Activated CD8-positive, alpha-beta T cell treated with anti-CD3 and anti-CD28 coated beads for 36 hours (primary cell): ENCODE measurements at regions not wholly inside any gene's neighbourhood (a gene's known extent, or its start where the extent isn't known, plus 50 kb on each side); places are given as distances from the start of the nearest gene placed in this dataset.
A peak's percentile ranks its signal among the peaks of the same experiment; 100 is the strongest.
"Not testable (repeated sequence)": the region's sequence is repeated elsewhere in the genome, so short reads cannot be mapped to it uniquely, and the experiment has no call there.

Source experiments
- ATAC-seq: fragments of 200-7000 bp; cut with Tn5 transposase; one replicate; pipeline ENCODE4 v1.10.0; 2021; ENCODE audit warnings: mild to moderate bottlenecking, moderate library complexity
- CTCF ChIA-PET: fragments of 350-600 bp; sonication (Branson Sonifier 250); formaldehyde crosslinking; loops from one replicate; lab custom pipeline; 2021; ENCODE audit warnings: antibody characterized with exemption; lab: Charles Lee
- POLR2A ChIA-PET: fragments of 350-600 bp; sonication (Branson Sonifier 250); formaldehyde crosslinking; loops from one replicate; lab custom pipeline; 2021; ENCODE audit warnings: antibody characterized with exemption; lab: Charles Lee
- DNase-seq: peaks from one replicate; pipeline ENCODE4 v3.0.0-alpha.2; 2020
- H3K27ac Mint-ChIP-seq: one replicate; pipeline ENCODE4 v1.8.0; 2021; ENCODE audit warnings: mild to moderate bottlenecking, mixed read lengths
- H3K27me3 Mint-ChIP-seq: one replicate; pipeline ENCODE4 v1.8.0; 2021; ENCODE audit warnings: mixed read lengths
- H3K36me3 Mint-ChIP-seq: one replicate; pipeline ENCODE4 v1.8.0; 2021; ENCODE audit warnings: low read depth, mixed read lengths
- H3K4me1 Mint-ChIP-seq: one replicate; pipeline ENCODE4 v1.8.0; 2021; ENCODE audit warnings: low read depth, mixed read lengths
- H3K4me3 Mint-ChIP-seq: one replicate; pipeline ENCODE4 v1.8.0; 2021; ENCODE audit warnings: mild to moderate bottlenecking, moderate library complexity, mixed read lengths
- H3K9me3 Mint-ChIP-seq: one replicate; pipeline ENCODE4 v1.8.0; 2021; ENCODE audit warnings: mixed read lengths
- CTCF ChIP-seq: fragments of 200-600 bp; IDR thresholded peaks from one replicate; pipeline ENCODE4 v1.8.0; 2022; ENCODE audit warnings: antibody characterized with exemption, mild to moderate bottlenecking
- intact Hi-C: fragments of 100-400 bp; cut with micrococcal nuclease; formaldehyde crosslinking; loops from one replicate; pipeline ENCODE4 v1.10.0; 2022

GRCh38 chr5:159680095-159680494 lies 236.2 kb upstream of the ADRA1B start:
- H3K9me3 Mint-ChIP-seq: peaks cover 20% of the 10 kb centered on the region
- H3K27me3 Mint-ChIP-seq: no peaks in the 10 kb centered on the region
- peaks cover 11% of the 10 kb centered on the region for H3K4me1 Mint-ChIP-seq
- TF ChIP-seq CTCF: no peak
- no peak overlapping the region for H3K27ac Mint-ChIP-seq
- CTCF ChIA-PET: no interaction called here
- peaks cover 6% of the 10 kb centered on the region for H3K36me3 Mint-ChIP-seq
- ATAC-seq (no peak), DNase-seq (peak; percentile 4)
- intact Hi-C loops: no loop called here
- POLR2A ChIA-PET: no interaction called here
- H3K4me3 Mint-ChIP-seq: no peak overlapping the region

GRCh38 chr5:159681661-159682060 lies 234.6 kb upstream of the ADRA1B start:
- DNase-seq (no peak), ATAC-seq (no peak)
- Mint-ChIP-seq H3K36me3 (peaks cover 6% of the 10 kb centered on the region), H3K4me3 (no peak overlapping the region), H3K4me1 (peaks cover 11% of the 10 kb centered on the region), H3K9me3 (peaks cover 20% of the 10 kb centered on the region), H3K27me3 (peaks cover 4% of the 10 kb centered on the region), H3K27ac (no peak overlapping the region)
- POLR2A ChIA-PET: no interaction called here
- CTCF ChIA-PET: no interaction called here
- no peak for TF ChIP-seq CTCF
- intact Hi-C loops: no loop called here

- Mint-ChIP-seq H3K27ac (no peak overlapping the region), H3K9me3 (peaks cover 20% of the 10 kb centered on the region), H3K4me1 (peaks cover 11% of the 10 kb centered on the region), H3K4me3 (no peak overlapping the region), H3K36me3 (peaks cover 6% of the 10 kb centered on the region), H3K27me3 (peaks cover 13% of the 10 kb centered on the region)
- no peak for TF ChIP-seq CTCF
- ChIA-PET CTCF (no interaction called here), POLR2A (no interaction called here)
- ATAC-seq (no peak), DNase-seq (peak; percentile 15)
- intact Hi-C loops: no loop called here
Measured at GRCh38 chr5:159682623-159683022, 233.7 kb upstream of the ADRA1B start.

- H3K36me3 Mint-ChIP-seq, ATAC-seq, intact Hi-C loops, CTCF ChIA-PET, H3K4me3 Mint-ChIP-seq, DNase-seq, H3K27ac Mint-ChIP-seq, H3K4me1 Mint-ChIP-seq, POLR2A ChIA-PET, H3K9me3 Mint-ChIP-seq: not testable (repeated sequence)
- peaks cover 22% of the 10 kb centered on the region for H3K27me3 Mint-ChIP-seq
Measured at GRCh38 chr5:159687892-159688291, 228.4 kb upstream of the ADRA1B start.

GRCh38 chr5:159695741-159696294 lies 220.5 kb upstream of the ADRA1B start:
- no peak for DNase-seq
- intact Hi-C loops: no loop called here
- ATAC-seq: no peak
- no peak overlapping the region for H3K27ac Mint-ChIP-seq
- H3K27me3 Mint-ChIP-seq: peaks cover 2% of the 10 kb centered on the region
- H3K4me3 Mint-ChIP-seq: no peak overlapping the region
- TF ChIP-seq CTCF: no peak
- no peaks in the 10 kb centered on the region for H3K36me3 Mint-ChIP-seq
- CTCF ChIA-PET: no interaction called here
- no peaks in the 10 kb centered on the region for H3K4me1 Mint-ChIP-seq
- POLR2A ChIA-PET: no interaction called here
- H3K9me3 Mint-ChIP-seq: peaks cover 2% of the 10 kb centered on the region

- ATAC-seq: no peak
Measured at GRCh38 chr5:159697530-159697929, 218.8 kb upstream of the ADRA1B start.

More at GRCh38 chr5:159697530-159697929, 218.8 kb upstream of the ADRA1B start:
- Mint-ChIP-seq H3K9me3 (peaks cover 2% of the 10 kb centered on the region), H3K4me1 (no peaks in the 10 kb centered on the region), H3K27me3 (no peaks in the 10 kb centered on the region), H3K4me3 (no peak overlapping the region), H3K27ac (no peak overlapping the region), H3K36me3 (no peaks in the 10 kb centered on the region)
- ChIA-PET POLR2A (no interaction called here), CTCF (no interaction called here)
- DNase-seq: no peak
- intact Hi-C loops: no loop called here
- no peak for TF ChIP-seq CTCF
